ENCODE measurements at regions not wholly inside any gene's neighbourhood (a gene's known extent, or its start where the extent isn't known, plus 50 kb on each side); places are given as distances from the start of the nearest gene placed in this dataset.

- Histone ChIP-seq H2BK5ac (ENCODE audit: insufficient read length, low read length) (no peak overlapping the region), H2AK5ac (ENCODE audit: insufficient read length, low read length) (no peak overlapping the region), H3K4ac (ENCODE audit: low read depth, low read length) (no peak overlapping the region), H2BK120ac (ENCODE audit: low read depth, low read length, poor library complexity, severe bottlenecking) (no peak overlapping the region), H4K20me1 (ENCODE audit: control insufficient read depth, insufficient read depth, insufficient read length) (no peaks in the 10 kb centered on the region), H3T11ph (ENCODE audit: low read length) (no peak overlapping the region), H2BK20ac (ENCODE audit: low read depth, low read length, poor library complexity, severe bottlenecking) (no peak overlapping the region), H3K18ac (ENCODE audit: insufficient read length, low read depth, low read length) (no peak overlapping the region), H3K9me3 (ENCODE audit: control insufficient read depth, low read depth, low read length) (no peaks in the 10 kb centered on the region), H2BK15ac (ENCODE audit: low read depth, low read length) (no peak overlapping the region), H4K5ac (ENCODE audit: insufficient read length, low read depth, low read length) (no peak overlapping the region), H3K79me2 (ENCODE audit: insufficient read depth, low read length) (no peaks in the 10 kb centered on the region), H4K8ac (replicated peaks; ENCODE audit: insufficient read length, low read depth, low read length) (no peak overlapping the region), H3K23ac (ENCODE audit: insufficient read length, low read depth, low read length) (no peak overlapping the region), H3K23me2 (ENCODE audit: insufficient read length, low read depth, low read length, poor library complexity, severe bottlenecking) (no peaks in the 10 kb centered on the region), H3K79me1 (ENCODE audit: insufficient read depth, low read depth, low read length, poor library complexity, severe bottlenecking) (no peaks in the 10 kb centered on the region), H2BK12ac (ENCODE audit: insufficient read length, low read depth, low read length) (no peak overlapping the region), H3K4me2 (ENCODE audit: insufficient read depth, insufficient read length, low read length) (no peak overlapping the region), H2AFZ (ENCODE audit: low read length) (no peak overlapping the region), H3K4me1 (ENCODE audit: insufficient read depth, low read length) (peaks cover 2% of the 10 kb centered on the region; the same call in 1 of the 2 replicates), H3K56ac (ENCODE audit: insufficient read length, low read depth, low read length) (no peak overlapping the region), H3K27ac (ENCODE audit: insufficient read length, low read depth, low read length) (no peak overlapping the region), H4K91ac (ENCODE audit: insufficient read length, low read depth, low read length) (no peak overlapping the region), H3K9ac (ENCODE audit: extremely low read depth, insufficient read length, low read length) (no peak overlapping the region), H3K14ac (ENCODE audit: insufficient read depth, low read length) (no peak overlapping the region), H3K27me3 (ENCODE audit: insufficient read depth, low read length) (no peaks in the 10 kb centered on the region)
- no peak overlapping the region for H3K4me3 Mint-ChIP-seq
- H3K4me1 Mint-ChIP-seq = peaks cover 15 to 20% of the 10 kb centered on the region in 2 experiments
- H3K27me3 Mint-ChIP-seq (ENCODE audit: low read depth) = peaks cover 9% of the 10 kb centered on the region
- H3K9me3 Mint-ChIP-seq = no peaks in the 10 kb centered on the region
- no peak for TF ChIP-seq CTCF (conservative IDR thresholded peaks at IDR 0.05)
- no peak for DNase-seq
- WGBS (ENCODE audit: extremely low coverage, insufficient read length, low lambda C conversion rate) = no CpG with 5 or more reads among the region's 4 CpGs
- peak overlapping the region in 1 of 3 experiments; percentile 16; a peak in 2 of 7 replicates for H3K27ac Mint-ChIP-seq
- peaks cover 0 to 3% (median 0%) of the 10 kb centered on the region in 3 experiments; a peak in 1 of 7 replicates for H3K36me3 Mint-ChIP-seq (ENCODE audit: insufficient read depth in 1 of 3, low read depth in 3 of 3)
Observed at GRCh38 chr13:87124785-87125074, 546.4 kb upstream of the SLITRK5 start.

Data from H9 (cell line).